PC-9 (cell line): ENCODE measurements at regions not wholly inside any gene's neighbourhood (a gene's known extent, or its start where the extent isn't known, plus 50 kb on each side); places are given as distances from the start of the nearest gene placed in this dataset.
"Not testable (repeated sequence)": the region's sequence is repeated elsewhere in the genome, so short reads cannot be mapped to it uniquely, and the experiment has no call there.

Source experiments
- BruUV-seq: library from RNA; stranded (reverse); fragments of 400-500 nt; replicated peaks from 2 replicates; lab custom pipeline; 2021; lab: Mats Ljungman, UMichigan
- CTCF ChIA-PET: fragments of 300-600 bp; sonication (Branson Sonifier 250); formaldehyde crosslinking; loops from one replicate; lab custom pipeline; 2022; ENCODE audit warnings: antibody characterized with exemption; lab: Charles Lee
- POLR2A ChIA-PET: fragments of 300-600 bp; sonication (Branson Sonifier 250); formaldehyde crosslinking; loops from one replicate; lab custom pipeline; 2022; ENCODE audit warnings: antibody characterized with exemption; ENCODE audit not compliant: unreplicated experiment; lab: Charles Lee
- DNase-seq, 2 experiments: peaks; one replicate each; pipeline versions ENCODE4 v3.0.0 to v3.0.0-alpha.2; 2015 to 2022; ENCODE audit warnings: mixed read lengths in 1 of 2
- H2AFZ ChIP-seq: fragments of 200-600 bp; sonication (generic); 2 replicates; pipeline ENCODE4 v1.8.1; 2017; ENCODE audit warnings: antibody characterized with exemption
- H3F3A ChIP-seq: fragments of 200-600 bp; sonication (generic); 2 replicates; pipeline ENCODE4 v1.8.1; 2017; ENCODE audit warnings: antibody characterized with exemption, mild to moderate bottlenecking, low read depth; ENCODE audit not compliant: insufficient read depth
- H3K27ac ChIP-seq: fragments of 200-600 bp; sonication (generic); 2 replicates; pipeline ENCODE4 v1.6.1; 2016; ENCODE audit warnings: mixed run types
- H3K27me3 ChIP-seq: fragments of 200-600 bp; sonication (generic); 2 replicates; pipeline ENCODE4 v1.6.1; 2016; ENCODE audit warnings: low read depth, mixed run types; ENCODE audit not compliant: insufficient read depth
- H3K36me3 ChIP-seq: fragments of 200-600 bp; sonication (generic); 2 replicates; pipeline ENCODE4 v1.6.1; 2016; ENCODE audit warnings: low read depth, mixed run types
- H3K4me1 ChIP-seq: fragments of 200-600 bp; sonication (generic); replicated peaks from 2 replicates; pipeline ENCODE4 v1.6.1; 2016; ENCODE audit warnings: mixed run types; ENCODE audit not compliant: insufficient read depth
- H3K4me2 ChIP-seq: fragments of 200-600 bp; sonication (generic); 2 replicates; pipeline ENCODE4 v1.6.1; 2017; ENCODE audit warnings: mixed run types
- H3K4me3 ChIP-seq: fragments of 200-600 bp; sonication (generic); 2 replicates; pipeline ENCODE4 v1.6.1; 2016; ENCODE audit warnings: mixed run types
- H3K79me2 ChIP-seq: fragments of 200-600 bp; sonication (generic); 2 replicates; pipeline ENCODE4 v1.6.1; 2017; ENCODE audit warnings: low read depth, mixed run types
- H3K9me2 ChIP-seq: fragments of 200-600 bp; sonication (generic); 2 replicates; pipeline ENCODE4 v1.8.1; 2017; ENCODE audit warnings: mild to moderate bottlenecking; ENCODE audit not compliant: insufficient read depth
- H3K9me3 ChIP-seq: fragments of 200-600 bp; sonication (generic); 2 replicates; pipeline ENCODE4 v1.8.1; 2016; ENCODE audit warnings: low read depth; ENCODE audit not compliant: insufficient read depth
- H4K20me1 ChIP-seq: fragments of 200-600 bp; sonication (generic); 2 replicates; pipeline ENCODE4 v1.8.1; 2017; ENCODE audit not compliant: insufficient read depth
- CTCF ChIP-seq: fragments of 200-600 bp; sonication (generic); conservative IDR thresholded peaks from 2 replicates; pipeline ENCODE4 v1.6.1; 2017; ENCODE audit warnings: mixed run types, antibody characterized with exemption, mild to moderate bottlenecking, moderate library complexity
- EZH2 ChIP-seq: fragments of 200-600 bp; sonication (generic); IDR thresholded peaks from 2 replicates; pipeline ENCODE4 v1.8.0; 2017; ENCODE audit warnings: antibody characterized with exemption, low read depth
- intact Hi-C: fragments of 100-400 bp; cut with micrococcal nuclease; formaldehyde crosslinking; loops from one replicate; pipeline ENCODE4 v1.10.0; 2022; ENCODE audit not compliant: unreplicated experiment

GRCh38 chr11:33437529-33437928 is 180.3 kb downstream of the HIPK3 start:
- Histone ChIP-seq H3K27ac (no peak overlapping the region), H3K36me3 (no peaks in the 10 kb centered on the region), H2AFZ (no peak overlapping the region), H3K4me2 (no peak overlapping the region), H4K20me1 (no peaks in the 10 kb centered on the region), H3K79me2 (no peaks in the 10 kb centered on the region), H3K4me3 (no peak overlapping the region), H3K4me1 (no peaks in the 10 kb centered on the region), H3K9me3 (peaks cover 4% of the 10 kb centered on the region), H3K27me3 (no peaks in the 10 kb centered on the region), H3F3A (no peaks in the 10 kb centered on the region), H3K9me2 (no peaks in the 10 kb centered on the region)
- CTCF ChIA-PET: no interaction called here
- no peak for DNase-seq
- TF ChIP-seq EZH2 (no peak), CTCF (no peak)
- BruUV-seq: no TSS peak
- POLR2A ChIA-PET: no interaction called here
- intact Hi-C loops: no loop called here

GRCh38 chr11:33435216-33435615 is 178.0 kb downstream of the HIPK3 start:
- DNase-seq: no peak
- Histone ChIP-seq H3K27me3 (no peaks in the 10 kb centered on the region), H3K4me3 (no peak overlapping the region), H3K9me2 (no peaks in the 10 kb centered on the region), H3K9me3 (peaks cover 4% of the 10 kb centered on the region), H3K4me1 (no peaks in the 10 kb centered on the region), H3F3A (no peaks in the 10 kb centered on the region), H3K4me2 (no peak overlapping the region), H4K20me1 (no peaks in the 10 kb centered on the region), H3K27ac (no peak overlapping the region), H3K36me3 (no peaks in the 10 kb centered on the region), H3K79me2 (no peaks in the 10 kb centered on the region), H2AFZ (no peak overlapping the region)
- ChIA-PET CTCF (no interaction called here), POLR2A (no interaction called here)
- BruUV-seq: no TSS peak
- intact Hi-C loops: no loop called here
- TF ChIP-seq CTCF: no peak
- TF ChIP-seq EZH2: no peak

GRCh38 chr11:33434294-33434693 is 177.1 kb downstream of the HIPK3 start:
- Histone ChIP-seq H3K27me3 (no peaks in the 10 kb centered on the region), H3K9me3 (peaks cover 4% of the 10 kb centered on the region), H3F3A (no peaks in the 10 kb centered on the region), H3K9me2 (no peaks in the 10 kb centered on the region), H3K4me3 (no peak overlapping the region), H3K4me1 (no peaks in the 10 kb centered on the region), H3K4me2 (no peak overlapping the region), H3K27ac (no peak overlapping the region), H3K79me2 (no peaks in the 10 kb centered on the region), H2AFZ (no peak overlapping the region), H4K20me1 (no peaks in the 10 kb centered on the region), H3K36me3 (no peaks in the 10 kb centered on the region)
- no TSS peak for BruUV-seq
- POLR2A ChIA-PET: no interaction called here
- DNase-seq: no peak
- CTCF ChIA-PET: no interaction called here
- intact Hi-C loops: no loop called here
- TF ChIP-seq EZH2 (no peak), CTCF (no peak)

- H3K9me2 ChIP-seq, intact Hi-C loops, H3K79me2 ChIP-seq, H3K4me3 ChIP-seq, H4K20me1 ChIP-seq, H3K27ac ChIP-seq, H3K4me1 ChIP-seq, H3F3A ChIP-seq, H3K27me3 ChIP-seq, CTCF ChIA-PET, H3K9me3 ChIP-seq, H3K4me2 ChIP-seq, BruUV-seq, DNase-seq, H2AFZ ChIP-seq, H3K36me3 ChIP-seq: not testable (repeated sequence)
- POLR2A ChIA-PET: interaction anchor here (0.6 kb wide), 1 partner anchor 535 kb away, joined by 3 read pairs; no protein-coding TSS in a partner anchor
These were observed 171.3 kb downstream of the HIPK3 start for GRCh38 chr11:33428435-33428834.
